Liver (tissue), 7 donors: ENCODE measurements at regions not wholly inside any gene's neighbourhood (a gene's known extent, or its start where the extent isn't known, plus 50 kb on each side); places are given as distances from the start of the nearest gene placed in this dataset.

Source experiments
- DNase-seq: peaks from one replicate; pipeline ENCODE4 v3.0.0-alpha.2; 2017; ENCODE audit warnings: low spot score
- H3K27ac ChIP-seq, 2 donors: one replicate each; pipeline ENCODE4 v1.7.0; 2013; ENCODE audit warnings: inconsistent platforms in 2 of 2, low read length in 2 of 2, control low read depth in 1 of 2, low read depth in 1 of 2, mild to moderate bottlenecking in 1 of 2
- H3K27me3 ChIP-seq, 4 donors: one replicate each; pipeline versions ENCODE4 v1.6.1 to v1.7.0; 2013; ENCODE audit warnings: low read length in 3 of 4, inconsistent platforms in 1 of 4, mild to moderate bottlenecking in 1 of 4, moderate library complexity in 1 of 4; ENCODE audit not compliant: control insufficient read depth in 4 of 4, insufficient read depth in 4 of 4
- H3K36me3 ChIP-seq, 4 donors: one replicate each; pipeline versions ENCODE4 v1.6.1 to v1.7.0; 2013; ENCODE audit warnings: low read length in 3 of 4, mild to moderate bottlenecking in 3 of 4, low read depth in 1 of 4, moderate library complexity in 1 of 4; ENCODE audit not compliant: control insufficient read depth in 4 of 4, insufficient read depth in 3 of 4
- H3K4me1 ChIP-seq, 4 donors: one replicate each; pipeline versions ENCODE4 v1.6.1 to v1.7.0; 2013; ENCODE audit warnings: low read length in 3 of 4, mild to moderate bottlenecking in 3 of 4, moderate library complexity in 1 of 4; ENCODE audit not compliant: control insufficient read depth in 4 of 4, insufficient read depth in 4 of 4
- H3K4me3 ChIP-seq, 3 donors: one replicate each; pipeline versions ENCODE4 v1.6.1 to v1.7.0; 2013; ENCODE audit warnings: low read length in 3 of 3, control low read depth in 1 of 3, low read depth in 1 of 3, mild to moderate bottlenecking in 1 of 3
- H3K9ac ChIP-seq, 2 donors: one replicate each; pipeline ENCODE4 v1.7.0; 2013; ENCODE audit warnings: low read length in 2 of 2, mild to moderate bottlenecking in 2 of 2, moderate library complexity in 2 of 2, control low read depth in 1 of 2, low read depth in 1 of 2
- H3K9me3 ChIP-seq, 4 donors: one replicate each; pipeline versions ENCODE4 v1.6.1 to v1.7.0; 2013; ENCODE audit warnings: low read length in 3 of 4; ENCODE audit not compliant: control insufficient read depth in 4 of 4
- ATF3 ChIP-seq: IDR thresholded peaks from 2 replicates; pipeline ENCODE4 v1.6.1; 2016; ENCODE audit warnings: antibody characterized with exemption
- EGR1 ChIP-seq, 2 donors: IDR thresholded peaks; 2 replicates each; pipeline ENCODE4 v1.6.1; 2016 to 2018; ENCODE audit warnings: antibody characterized with exemption in 2 of 2, low read depth in 2 of 2
- GABPA ChIP-seq, 2 donors: IDR thresholded peaks in 1 of 2; conservative IDR thresholded peaks in 1 of 2; 2 replicates each; pipeline ENCODE4 v1.6.1; 2016; ENCODE audit warnings: antibody characterized with exemption in 2 of 2, mild to moderate bottlenecking in 1 of 2, moderate library complexity in 1 of 2
- HNF4A ChIP-seq, 2 donors: conservative IDR thresholded peaks; 2 replicates each; pipeline ENCODE4 v1.6.1; 2016; ENCODE audit warnings: antibody characterized with exemption in 2 of 2, mild to moderate bottlenecking in 2 of 2
- HNF4G ChIP-seq: IDR thresholded peaks from 2 replicates; pipeline ENCODE4 v1.6.1; 2016; ENCODE audit warnings: antibody characterized with exemption
- JUND ChIP-seq, 2 donors: IDR thresholded peaks; 2 replicates each; pipeline ENCODE4 v1.6.1; 2016; ENCODE audit warnings: antibody characterized with exemption in 2 of 2
- NR2F2 ChIP-seq: IDR thresholded peaks from 2 replicates; pipeline ENCODE4 v1.6.1; 2016; ENCODE audit warnings: antibody characterized with exemption
- RAD21 ChIP-seq, 2 donors: IDR thresholded peaks; 2 replicates each; pipeline ENCODE4 v1.6.1; 2016; ENCODE audit warnings: antibody characterized with exemption in 2 of 2, mild to moderate bottlenecking in 2 of 2
- TAF1 ChIP-seq: conservative IDR thresholded peaks from 2 replicates; pipeline ENCODE4 v1.6.1; 2016; ENCODE audit warnings: antibody characterized with exemption, mild to moderate bottlenecking
- YY1 ChIP-seq: IDR thresholded peaks from 2 replicates; pipeline ENCODE4 v1.6.1; 2016; ENCODE audit warnings: antibody characterized with exemption, mild to moderate bottlenecking
- ZBTB33 ChIP-seq: IDR thresholded peaks from 2 replicates; pipeline ENCODE4 v1.6.1; 2016; ENCODE audit warnings: antibody characterized with exemption
- WGBS: extraction: QIAGEN DNeasy Blood & Tissue Kit; methylation state at CpG from one replicate; pipeline ENCODE4 v1.1.7; 2013; 5-methylcytosine and 5-hydroxymethylcytosine counted together
- TF ChIP-seq, protein P1 (sequence below): IDR thresholded peaks from 2 replicates; pipeline ENCODE4 v1.6.1; 2016; ENCODE audit warnings: antibody characterized with exemption, mild to moderate bottlenecking
- TF ChIP-seq, protein P2 (sequence below): IDR thresholded peaks from 2 replicates; pipeline ENCODE4 v1.6.1; 2016; ENCODE audit warnings: antibody characterized with exemption
- donor health status: healthy.
- donor health status: healthy.
- donor health status: healthy.
- donor health status: healthy.

- no peak for DNase-seq
- Histone ChIP-seq H3K4me1 (no peaks in the 10 kb centered on the region), H3K36me3 (no peaks in the 10 kb centered on the region), H3K9me3 (no peaks in the 10 kb centered on the region), H3K27ac (no peak overlapping the region), H3K4me3 (no peak overlapping the region), H3K27me3 (peaks cover 0 to 3% (median 0%) of the 10 kb centered on the region in 4 donors), H3K9ac (no peak overlapping the region)
- 81% methylated on average over 4 of the region's 4 CpGs for WGBS
- TF ChIP-seq, protein P1, sequence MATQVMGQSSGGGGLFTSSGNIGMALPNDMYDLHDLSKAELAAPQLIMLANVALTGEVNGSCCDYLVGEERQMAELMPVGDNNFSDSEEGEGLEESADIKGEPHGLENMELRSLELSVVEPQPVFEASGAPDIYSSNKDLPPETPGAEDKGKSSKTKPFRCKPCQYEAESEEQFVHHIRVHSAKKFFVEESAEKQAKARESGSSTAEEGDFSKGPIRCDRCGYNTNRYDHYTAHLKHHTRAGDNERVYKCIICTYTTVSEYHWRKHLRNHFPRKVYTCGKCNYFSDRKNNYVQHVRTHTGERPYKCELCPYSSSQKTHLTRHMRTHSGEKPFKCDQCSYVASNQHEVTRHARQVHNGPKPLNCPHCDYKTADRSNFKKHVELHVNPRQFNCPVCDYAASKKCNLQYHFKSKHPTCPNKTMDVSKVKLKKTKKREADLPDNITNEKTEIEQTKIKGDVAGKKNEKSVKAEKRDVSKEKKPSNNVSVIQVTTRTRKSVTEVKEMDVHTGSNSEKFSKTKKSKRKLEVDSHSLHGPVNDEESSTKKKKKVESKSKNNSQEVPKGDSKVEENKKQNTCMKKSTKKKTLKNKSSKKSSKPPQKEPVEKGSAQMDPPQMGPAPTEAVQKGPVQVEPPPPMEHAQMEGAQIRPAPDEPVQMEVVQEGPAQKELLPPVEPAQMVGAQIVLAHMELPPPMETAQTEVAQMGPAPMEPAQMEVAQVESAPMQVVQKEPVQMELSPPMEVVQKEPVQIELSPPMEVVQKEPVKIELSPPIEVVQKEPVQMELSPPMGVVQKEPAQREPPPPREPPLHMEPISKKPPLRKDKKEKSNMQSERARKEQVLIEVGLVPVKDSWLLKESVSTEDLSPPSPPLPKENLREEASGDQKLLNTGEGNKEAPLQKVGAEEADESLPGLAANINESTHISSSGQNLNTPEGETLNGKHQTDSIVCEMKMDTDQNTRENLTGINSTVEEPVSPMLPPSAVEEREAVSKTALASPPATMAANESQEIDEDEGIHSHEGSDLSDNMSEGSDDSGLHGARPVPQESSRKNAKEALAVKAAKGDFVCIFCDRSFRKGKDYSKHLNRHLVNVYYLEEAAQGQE = no peak
These were observed 147.9 kb upstream of the EGR2 start for GRCh38 chr10:62964026-62964425.

DNA sequence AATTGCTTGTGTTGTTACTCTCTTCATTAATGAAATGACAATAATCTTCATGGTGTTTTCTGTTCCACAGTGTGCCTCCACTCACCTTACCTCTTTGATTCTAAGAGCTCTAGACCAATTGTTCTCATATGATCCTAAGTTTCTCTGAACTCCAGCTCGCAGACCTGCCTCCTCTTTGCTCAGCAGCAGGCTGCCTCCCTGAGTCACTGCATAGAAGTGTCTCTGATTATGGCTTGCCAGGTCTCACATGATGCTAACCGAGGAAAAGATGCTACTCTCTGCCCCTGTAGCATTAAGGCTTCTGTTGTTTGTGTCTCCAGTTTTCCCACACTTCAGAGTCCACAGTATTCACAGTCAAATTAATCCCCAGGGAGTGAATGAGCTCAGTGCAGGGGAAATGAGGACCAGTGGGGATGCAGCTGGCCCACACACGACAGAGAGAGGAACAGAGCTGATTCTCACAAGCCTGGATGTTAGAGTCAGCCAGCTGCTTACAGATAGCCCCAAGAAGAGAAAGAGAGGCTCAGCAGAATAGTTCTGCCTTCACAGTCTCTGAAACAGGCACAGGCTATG, 145.9 kb upstream of the EGR2 start:
- DNase-seq = no peak

GRCh38 chr10:62960416-62960815, 144.2 kb upstream of the EGR2 start:
- no peaks in the 10 kb centered on the region for H3K9me3 ChIP-seq
- WGBS = 89% methylated on average over 9 of the region's 9 CpGs
- TF ChIP-seq RAD21 (IDR thresholded peaks at IDR 0.05) = no peak
- no peak for TF ChIP-seq ZBTB33
- no peak for TF ChIP-seq HNF4G
- TF ChIP-seq GABPA (IDR thresholded peaks at IDR 0.05 in 1 of 2, conservative IDR thresholded peaks at IDR 0.05 in 1 of 2) = no peak
- TF ChIP-seq EGR1 (IDR thresholded peaks at IDR 0.05; ENCODE audit: low read depth in 2 of 2) = no peak
- no peak for TF ChIP-seq TAF1
- TF ChIP-seq ATF3 = no peak
- TF ChIP-seq, protein P1 = no peak
- TF ChIP-seq HNF4A (conservative IDR thresholded peaks at IDR 0.05) = no peak
- TF ChIP-seq, protein P2, sequence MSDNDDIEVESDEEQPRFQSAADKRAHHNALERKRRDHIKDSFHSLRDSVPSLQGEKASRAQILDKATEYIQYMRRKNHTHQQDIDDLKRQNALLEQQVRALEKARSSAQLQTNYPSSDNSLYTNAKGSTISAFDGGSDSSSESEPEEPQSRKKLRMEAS = no peak
- TF ChIP-seq NR2F2 = no peak
- no peak for TF ChIP-seq YY1
- no peak for TF ChIP-seq JUND (IDR thresholded peaks at IDR 0.05)
- H3K4me1 ChIP-seq = no peaks in the 10 kb centered on the region
- H3K4me3 ChIP-seq = no peak overlapping the region
- H3K9ac ChIP-seq = no peak overlapping the region
- no peak overlapping the region for H3K27ac ChIP-seq
- H3K27me3 ChIP-seq = peaks cover 0 to 6% (median 0%) of the 10 kb centered on the region in 4 donors
- H3K36me3 ChIP-seq = no peaks in the 10 kb centered on the region
- DNase-seq = no peak

More for the DNA sequence above, 145.9 kb upstream of the EGR2 start:
- Histone ChIP-seq H3K27me3 (peaks cover 0 to 5% (median 0%) of the 10 kb centered on the region in 4 donors), H3K4me3 (no peak overlapping the region), H3K9me3 (no peaks in the 10 kb centered on the region), H3K9ac (no peak overlapping the region), H3K27ac (no peak overlapping the region), H3K36me3 (no peaks in the 10 kb centered on the region), H3K4me1 (no peaks in the 10 kb centered on the region)
- 48% methylated on average over 3 of the region's 3 CpGs for WGBS
- TF ChIP-seq NR2F2 (no peak), RAD21 (IDR thresholded peaks at IDR 0.05) (no peak)
